ENCODE measurements at regions not wholly inside any gene's neighbourhood (a gene's known extent, or its start where the extent isn't known, plus 50 kb on each side); places are given as distances from the start of the nearest gene placed in this dataset.

- peaks cover 13% of the 10 kb centered on the region for H3K4me1 ChIP-seq
- TF ChIP-seq JUN (IDR thresholded peaks at IDR 0.05), result no peak
- no peak for TF ChIP-seq SREBF2 (IDR thresholded peaks at IDR 0.05)
- no peak for TF ChIP-seq KDM5A (IDR thresholded peaks at IDR 0.05)
- TF ChIP-seq RFX5 (IDR thresholded peaks at IDR 0.05), result no peak
- no peak for TF ChIP-seq CEBPB (IDR thresholded peaks at IDR 0.05)
- TF ChIP-seq TFCP2L1 (CRISPR knock-in tag; IDR thresholded peaks at IDR 0.05), result no peak
- no peak for TF ChIP-seq CHD2 (IDR thresholded peaks at IDR 0.05; ENCODE audit: low read length, partially characterized antibody)
- TF ChIP-seq ZNF302 (CRISPR knock-in tag; IDR thresholded peaks at IDR 0.05), result no peak
- no peak for TF ChIP-seq USF2 (IDR thresholded peaks at IDR 0.05)
- no peak for TF ChIP-seq RNF2 (IDR thresholded peaks at IDR 0.05; ENCODE audit: borderline replicate concordance, low read depth)
- no peak for TF ChIP-seq PHF8 (IDR thresholded peaks at IDR 0.05; ENCODE audit: borderline replicate concordance, low read depth)
- TF ChIP-seq HOXB5 (CRISPR knock-in tag; IDR thresholded peaks at IDR 0.05), result no peak
- no peak for TF ChIP-seq CBX8 (IDR thresholded peaks at IDR 0.05)
- no peak for TF ChIP-seq RCOR1 (IDR thresholded peaks at IDR 0.05; ENCODE audit: low read depth, low read length)
- no peak for TF ChIP-seq RAD21 (conservative IDR thresholded peaks at IDR 0.05 in 1 of 2, IDR thresholded peaks at IDR 0.05 in 1 of 2)
- no peak for TF ChIP-seq SMC3 (IDR thresholded peaks at IDR 0.05)
- TF ChIP-seq CTCF (IDR thresholded peaks at IDR 0.05), result no peak
- no peak for TF ChIP-seq ZFP36 (IDR thresholded peaks at IDR 0.05; ENCODE audit: borderline replicate concordance, partially characterized antibody)
- TF ChIP-seq MAFK (IDR thresholded peaks at IDR 0.05; ENCODE audit: partially characterized antibody), result no peak
- TF ChIP-seq EHMT2 (IDR thresholded peaks at IDR 0.05; ENCODE audit: low read depth), result no peak
- WGBS (ENCODE audit: missing lambda C conversion rate), result 77% methylated on average over 7 of the region's 7 CpGs
- H3K9me3 ChIP-seq, result no peaks in the 10 kb centered on the region
- ChIA-PET POLR2A (no interaction called here), CTCF (no interaction called here)
- ATAC-seq, result no peak
- no peak for FAIRE-seq
- no peak overlapping the region for H3K27ac ChIP-seq
- DNase-seq (ENCODE audit: low read depth in 1 of 2, low spot score in 1 of 2), result no peak
- H3K4me3 ChIP-seq, result no peak overlapping the region
- H3K4me2 ChIP-seq, result no peak overlapping the region
Observed at GRCh38 chr15:69992348-69992747, 105.4 kb downstream of the TLE3 start.

- Histone ChIP-seq H3K4me1 (0 out of 3 replicates have a peak, but pooled peaks cover 6% of the 10 kb centered on the region), H3K4me2 (no peak overlapping the region), H3K4me3 (no peak overlapping the region), H3K27ac (no peak overlapping the region), H3K9me3 (no peaks in the 10 kb centered on the region)
- DNase-seq (ENCODE audit: low read depth in 1 of 2, low spot score in 1 of 2) (no peak), ATAC-seq (no peak), FAIRE-seq (no peak)
- no peak for TF ChIP-seq RCOR1 (IDR thresholded peaks at IDR 0.05; ENCODE audit: low read depth, low read length)
- TF ChIP-seq HMGXB4 (CRISPR knock-in tag; IDR thresholded peaks at IDR 0.05; ENCODE audit: borderline replicate concordance), result no peak
- no peak for TF ChIP-seq USF2 (IDR thresholded peaks at IDR 0.05)
- TF ChIP-seq FOSL2 (IDR thresholded peaks at IDR 0.05), result no peak
- no peak for TF ChIP-seq FOSL2 (CRISPR knock-in tag; IDR thresholded peaks at IDR 0.05)
- TF ChIP-seq HDAC2 (IDR thresholded peaks at IDR 0.05), result no peak
- no peak for TF ChIP-seq CEBPB (IDR thresholded peaks at IDR 0.05)
- TF ChIP-seq ZNF302 (CRISPR knock-in tag; IDR thresholded peaks at IDR 0.05), result no peak
- no peak for TF ChIP-seq EHF (CRISPR knock-in tag; IDR thresholded peaks at IDR 0.05)
- no peak for TF ChIP-seq NPAS2 (CRISPR knock-in tag; IDR thresholded peaks at IDR 0.05; ENCODE audit: borderline replicate concordance)
- TF ChIP-seq HOXA7 (CRISPR knock-in tag; IDR thresholded peaks at IDR 0.05), result no peak
- ChIA-PET POLR2A (no interaction called here), CTCF (interaction anchor here (0.5 to 1.5 kb wide), 5 partner anchors 9 to 946 kb away, joined by 3 to 5 read pairs (median 3); no protein-coding TSS in a partner anchor)
- 13% methylated on average over 1 of the region's 1 CpG for WGBS (ENCODE audit: missing lambda C conversion rate)
Observed at GRCh38 chr15:69994429-69995205, 103.1 kb downstream of the TLE3 start.
